NCI-H82 (cell line): ENCODE measurements at regions not wholly inside any gene's neighbourhood (a gene's known extent, or its start where the extent isn't known, plus 50 kb on each side); places are given as distances from the start of the nearest gene placed in this dataset.
"Not testable (repeated sequence)": the region's sequence is repeated elsewhere in the genome, so short reads cannot be mapped to it uniquely, and the experiment has no call there.

Source experiments
- DNase-seq: peaks from one replicate; lab custom pipeline; 2025; lab: John Stamatoyannopoulos, UW

DNA sequence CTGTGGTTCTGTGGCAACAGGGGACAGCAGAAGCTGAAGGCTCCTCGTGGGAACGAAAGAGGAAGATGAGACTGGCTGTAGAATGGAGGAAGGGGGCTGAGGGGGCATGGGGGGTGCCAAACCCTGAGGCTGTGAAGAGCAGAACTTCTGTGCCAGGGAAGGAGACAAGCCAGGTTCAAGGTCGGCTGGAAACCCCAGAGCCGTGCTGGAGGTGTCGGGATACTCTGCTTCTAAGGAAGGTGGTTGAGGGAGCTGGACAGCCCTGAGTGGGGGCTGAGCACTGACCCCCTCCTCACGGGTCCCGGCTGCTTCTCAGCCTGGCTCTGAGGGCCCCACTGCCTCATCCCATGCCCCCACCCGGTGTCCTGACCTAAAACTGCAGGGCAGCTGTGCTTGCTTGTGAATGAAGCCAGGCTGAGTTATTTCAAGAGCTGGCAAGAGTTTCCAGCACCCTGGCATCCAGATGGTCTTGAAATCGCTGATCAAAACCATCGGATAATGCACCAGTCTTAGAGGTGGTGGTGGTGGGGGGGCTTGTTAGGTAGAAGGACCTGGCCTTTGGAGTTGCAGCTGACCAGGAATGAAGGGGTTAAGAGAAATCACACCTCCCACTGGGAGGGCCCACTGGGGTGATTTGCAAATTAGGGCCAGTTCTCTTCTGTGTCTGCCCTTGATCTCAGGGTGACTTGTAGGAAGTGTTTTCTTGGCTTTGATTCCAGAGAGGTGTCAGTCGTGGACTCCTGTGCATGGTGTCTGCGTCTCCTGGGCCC, 218.9 kb upstream of the C1orf174 start:
- no peak for DNase-seq

DNA sequence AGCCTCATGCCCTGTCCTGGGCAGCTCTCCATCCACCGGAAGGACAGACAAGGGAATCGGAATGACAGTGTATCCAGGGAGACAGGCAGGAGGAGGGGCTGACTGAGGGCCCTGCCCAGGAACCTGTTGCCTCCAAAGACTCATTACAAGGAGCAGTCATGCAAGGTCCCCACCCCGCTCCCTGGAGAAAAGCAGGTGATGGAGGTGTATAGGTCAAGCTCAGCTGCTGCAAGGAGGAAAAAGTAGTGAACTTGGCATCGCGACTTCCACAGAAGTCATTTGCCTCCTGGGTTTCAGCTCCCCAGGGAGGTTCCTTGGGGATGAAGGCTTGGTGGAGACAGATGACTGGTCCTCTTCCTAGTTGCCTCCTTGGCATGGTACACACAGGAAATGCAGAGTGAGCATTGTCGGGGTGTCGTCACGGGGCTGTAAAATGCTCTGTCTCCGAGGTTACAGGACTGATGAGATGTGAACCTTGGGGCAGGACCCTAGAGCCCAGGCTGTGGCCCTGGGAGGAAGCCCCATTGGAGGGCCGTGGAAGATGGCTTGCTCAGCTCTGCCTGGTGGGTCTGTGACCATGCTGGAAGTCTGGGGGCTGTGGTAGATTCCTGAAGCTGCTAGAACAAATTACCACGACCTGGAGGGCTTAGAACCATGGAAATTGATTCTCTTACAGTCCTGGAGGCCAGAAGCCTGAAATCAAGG, 219.6 kb upstream of the C1orf174 start:
- no peak for DNase-seq

DNA sequence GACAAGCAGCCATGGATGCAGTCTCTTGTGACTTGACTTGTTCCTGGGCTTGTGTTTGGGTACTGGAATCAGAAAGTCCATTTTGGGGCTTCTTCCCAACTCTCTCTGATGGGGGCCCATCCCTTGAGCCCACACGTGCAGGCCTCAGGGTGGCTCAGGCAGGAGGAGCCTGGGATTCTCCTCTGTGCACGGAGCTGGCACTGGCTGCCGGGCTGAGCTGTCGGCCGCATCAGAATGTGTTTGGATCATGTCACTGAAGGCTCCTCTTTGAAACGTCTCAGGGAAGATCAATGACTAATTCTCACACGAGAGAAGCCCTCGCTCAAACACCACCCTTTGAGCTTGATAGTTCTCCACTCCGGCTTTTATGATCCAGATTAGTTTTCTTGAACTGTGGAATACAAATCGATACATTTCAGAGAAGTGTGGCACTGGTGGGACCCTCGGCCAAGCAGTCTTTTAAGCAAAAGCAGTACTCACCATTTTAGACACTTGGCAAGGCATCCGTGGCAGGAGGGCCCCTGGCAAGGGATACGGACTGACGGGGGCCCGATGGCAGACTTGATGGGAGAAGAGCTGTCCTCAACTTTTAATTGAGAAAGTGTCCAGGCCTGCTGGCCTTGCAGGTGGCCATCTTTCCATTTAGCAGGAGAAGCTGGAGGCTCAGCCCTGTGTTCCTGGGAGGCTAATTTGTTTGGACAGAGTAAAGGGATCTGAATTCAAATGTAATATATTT, 220.7 kb upstream of the C1orf174 start:
- DNase-seq, result no peak

DNA sequence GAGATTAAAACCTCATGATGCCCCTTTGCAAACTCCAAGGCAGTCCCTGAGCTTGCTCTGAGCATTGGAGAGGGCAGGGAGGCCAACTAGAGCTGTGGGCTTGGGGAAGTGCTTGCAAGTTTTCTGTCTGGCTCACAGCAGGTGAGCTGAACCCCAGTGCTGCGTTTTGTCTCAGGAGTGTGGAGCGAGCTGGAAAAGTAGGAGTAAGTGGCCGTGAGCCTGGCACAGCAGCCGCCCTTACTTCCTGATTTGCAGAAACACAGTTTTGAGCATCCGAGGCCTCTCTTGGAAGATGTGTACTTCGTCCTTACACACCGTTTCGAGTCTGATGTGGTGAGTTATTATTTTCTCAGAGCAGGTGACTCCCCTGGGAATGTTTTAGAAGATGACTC, 221.2 kb upstream of the C1orf174 start:
- DNase-seq, result no peak

DNA sequence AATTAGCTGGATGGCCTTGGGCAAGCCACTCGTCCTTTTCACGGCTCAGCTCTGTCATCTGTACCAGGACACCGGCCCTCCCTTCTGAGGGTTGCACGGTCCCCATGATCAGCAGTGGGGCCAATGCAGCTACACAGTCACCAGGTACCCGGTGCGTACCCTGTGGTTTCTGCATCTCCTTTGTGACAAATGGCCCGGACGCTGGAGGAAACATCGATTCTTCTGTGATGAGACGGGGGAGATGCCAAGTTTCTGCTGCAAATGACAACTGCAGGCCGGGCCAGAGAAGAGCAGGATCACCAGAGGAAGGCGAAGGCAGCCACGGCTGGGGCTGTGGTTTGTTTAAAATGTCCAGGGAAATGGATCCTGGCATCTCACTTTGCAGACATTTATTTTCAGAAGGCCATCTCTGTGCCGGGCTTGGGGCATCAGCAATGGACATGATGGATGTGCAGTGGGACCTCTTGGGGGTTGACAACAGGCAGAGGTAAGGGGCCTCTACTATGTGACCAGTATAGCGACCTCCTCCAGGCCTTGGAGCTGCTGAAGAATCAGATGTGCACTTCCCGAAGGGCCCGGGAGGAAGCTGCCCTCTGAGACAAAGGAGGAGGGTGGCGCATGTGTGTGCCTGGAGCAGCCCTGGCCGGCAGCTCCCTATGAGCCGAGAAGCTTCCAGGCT, 221.9 kb upstream of the C1orf174 start:
- DNase-seq, result no peak

DNA sequence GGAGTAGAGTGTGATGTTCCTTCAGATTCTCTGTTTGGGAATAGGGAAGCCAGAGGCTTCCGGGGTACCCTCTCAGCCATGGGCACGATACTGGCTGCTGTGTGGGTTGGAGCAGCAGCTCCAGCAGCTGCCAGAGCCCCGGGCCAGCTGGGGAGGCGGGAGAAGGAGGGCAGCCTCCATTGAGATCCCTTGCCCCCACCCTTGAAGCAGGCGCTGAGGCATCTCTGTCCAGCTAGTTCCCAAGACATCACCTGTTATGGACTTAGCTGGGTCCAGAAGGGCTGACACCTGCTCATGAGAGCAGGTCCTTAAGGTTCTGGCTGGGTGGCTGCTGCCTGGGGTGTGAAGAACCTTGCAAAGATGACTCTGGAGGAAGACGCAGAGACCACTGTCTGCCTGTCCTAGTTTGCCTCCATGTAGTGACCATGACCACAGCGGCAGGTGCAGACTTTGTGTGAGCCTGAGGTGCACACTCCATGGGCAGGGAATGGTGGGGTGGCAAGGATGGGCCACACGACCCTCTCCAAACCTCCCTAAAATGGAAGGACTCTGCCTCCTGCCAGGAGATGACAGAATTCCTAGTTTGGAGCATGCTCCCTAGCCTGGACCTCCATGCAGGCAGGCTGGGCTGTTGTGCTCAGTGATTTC, 222.6 kb upstream of the C1orf174 start:
- DNase-seq, result no peak

DNA sequence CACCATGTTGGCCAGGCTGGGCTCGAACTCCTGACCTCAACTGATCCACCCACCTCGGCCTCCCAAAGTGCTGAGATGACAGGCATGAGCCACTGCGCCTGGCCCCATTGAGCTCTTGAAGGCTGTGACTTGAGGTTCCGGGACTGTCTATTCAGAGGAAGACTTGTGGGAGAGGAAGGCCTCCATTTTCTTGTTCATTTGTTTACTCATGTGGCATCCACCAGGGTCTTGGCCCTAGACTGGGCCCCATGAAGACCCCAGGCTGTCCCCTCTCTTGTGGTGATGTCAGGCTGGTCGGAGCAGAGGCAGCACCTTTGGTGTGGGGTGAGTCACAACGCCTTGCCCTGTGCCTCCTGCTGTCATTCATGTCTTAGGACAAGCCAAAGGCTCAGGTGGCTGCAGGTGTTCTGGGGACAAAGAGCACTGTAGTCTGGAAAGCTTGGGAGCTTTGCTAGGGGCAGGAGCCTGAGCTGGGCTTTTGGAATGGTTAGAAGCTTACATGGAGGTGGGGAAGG, 224.6 kb upstream of the C1orf174 start:
- DNase-seq, result no peak

DNA sequence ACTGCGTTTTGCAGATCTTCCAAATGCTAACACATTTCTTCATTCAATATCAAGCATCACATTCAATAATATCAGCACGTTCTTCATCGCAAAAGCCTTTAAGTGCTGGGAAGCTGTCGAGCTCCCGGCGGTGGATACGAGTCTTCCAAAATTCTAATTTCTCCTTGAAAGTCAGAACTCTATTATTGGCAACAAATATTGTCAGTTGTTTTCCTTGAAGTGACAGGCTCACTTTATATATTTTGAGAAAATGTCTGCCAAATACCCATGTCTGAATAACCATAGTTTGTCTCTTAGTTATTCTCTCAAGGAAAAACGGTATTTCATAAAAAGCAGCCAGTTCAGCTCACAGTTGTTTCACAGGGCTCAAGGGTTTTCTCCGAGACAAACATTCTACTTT, 226.2 kb upstream of the C1orf174 start:
- DNase-seq, result no peak

DNA sequence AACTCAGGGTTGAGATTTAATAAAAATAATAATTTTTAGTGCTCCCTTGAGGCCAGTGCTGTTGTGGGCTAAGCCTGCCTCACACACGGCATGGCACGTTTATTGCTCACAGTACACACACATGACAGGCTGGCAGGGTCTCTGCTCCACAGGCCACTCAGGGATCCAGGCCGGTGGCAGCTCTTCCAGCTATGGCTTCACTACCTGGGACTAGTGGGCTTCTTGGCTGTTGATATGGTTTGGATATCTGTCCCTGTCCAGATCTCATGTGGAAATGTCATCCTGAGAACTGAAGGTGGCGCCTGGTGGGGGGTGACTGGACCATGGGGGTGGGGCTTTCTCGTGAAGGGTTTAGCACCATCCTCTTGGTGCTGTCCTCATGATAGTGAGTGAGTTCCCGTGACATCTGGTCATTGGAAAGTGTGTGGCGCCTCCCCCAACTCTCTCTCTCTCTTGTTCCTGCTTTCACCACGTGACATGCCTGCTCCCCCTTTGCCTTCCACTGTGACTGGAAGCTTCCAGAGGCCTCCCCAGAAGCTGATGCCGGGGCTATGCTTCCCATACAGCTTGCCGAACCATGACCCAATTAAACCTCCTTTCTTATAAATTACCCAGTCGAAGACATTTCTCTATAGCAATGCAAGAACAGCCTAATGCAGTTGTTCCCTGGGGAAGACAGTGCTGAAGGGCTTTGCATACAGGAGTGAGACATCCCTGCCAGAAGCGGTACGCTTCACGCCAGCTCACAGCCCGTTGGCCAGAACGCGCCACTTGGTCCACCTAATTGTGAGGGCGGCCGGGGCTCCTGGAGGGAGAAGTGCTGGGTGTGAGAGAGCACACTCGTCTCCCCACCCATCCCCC, 226.9 kb upstream of the C1orf174 start:
- DNase-seq, result no peak

DNA sequence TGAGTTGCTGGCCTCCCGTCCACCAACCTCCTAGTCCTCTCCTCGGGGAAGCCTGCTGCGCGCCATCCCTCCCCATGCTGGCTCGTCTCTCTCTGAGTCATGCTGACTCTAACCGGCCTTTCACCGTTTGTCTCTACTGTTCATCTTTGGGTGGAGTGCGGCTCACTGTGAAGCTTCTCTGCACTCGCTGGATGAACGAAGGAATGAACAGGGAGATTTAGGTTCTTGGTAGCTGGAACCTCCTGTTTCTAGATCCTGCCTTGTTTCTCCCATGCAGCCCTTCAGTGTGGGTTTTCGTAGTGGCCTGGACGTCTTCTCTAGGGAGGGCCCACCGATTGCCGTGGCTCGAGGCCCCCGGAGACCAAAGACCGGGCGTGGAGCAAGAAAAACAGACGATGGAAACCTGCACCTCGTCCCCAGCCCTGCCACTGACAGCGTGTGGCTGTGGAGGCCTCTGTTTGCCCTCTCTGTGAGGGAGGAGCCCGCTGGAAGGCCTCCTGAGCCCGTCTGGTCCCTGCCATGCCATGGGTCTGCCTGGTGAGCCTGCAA, 227.6 kb upstream of the C1orf174 start:
- no peak for DNase-seq

DNA sequence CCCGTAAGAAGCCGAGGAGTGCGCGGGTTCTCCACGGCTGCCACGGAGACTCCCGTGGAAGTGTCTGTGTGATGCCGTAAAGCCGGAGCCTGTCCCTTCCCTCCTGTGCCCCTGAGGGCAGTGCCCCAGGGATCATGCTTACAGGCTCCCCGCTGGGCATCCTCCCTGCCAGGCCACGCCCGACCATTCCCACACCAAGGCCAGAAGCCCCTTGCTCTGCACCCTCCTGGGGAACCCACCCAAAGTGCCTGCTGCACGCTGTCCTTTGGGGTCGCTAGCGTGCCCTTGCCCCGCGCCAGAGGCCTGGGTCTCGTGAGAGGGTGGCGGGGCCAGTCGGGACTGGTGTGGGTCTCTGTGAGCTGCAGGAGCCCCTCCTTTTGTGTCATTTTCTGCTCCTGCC, 228.5 kb upstream of the C1orf174 start:
- DNase-seq, result no peak

DNA sequence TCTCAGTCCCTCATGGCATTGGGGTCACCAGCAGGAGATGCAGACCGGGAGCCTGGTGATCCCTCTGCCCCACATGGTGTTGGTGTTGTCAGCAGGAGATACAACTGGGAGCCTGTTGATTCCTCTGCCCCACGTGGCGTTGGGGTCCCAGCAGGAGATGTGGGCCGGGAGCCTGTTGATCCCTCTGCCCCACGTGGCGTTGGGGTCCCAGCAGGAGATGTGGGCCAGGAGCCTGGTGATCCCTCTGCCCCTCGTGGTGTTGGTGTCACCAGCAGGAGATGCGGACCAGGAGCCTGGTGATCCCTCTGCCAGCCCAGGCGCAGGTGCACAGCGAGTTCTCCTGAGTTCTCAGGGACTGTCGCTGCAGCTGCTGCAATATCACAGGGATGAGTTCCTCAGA, 229.6 kb upstream of the C1orf174 start:
- DNase-seq, result no peak

DNA sequence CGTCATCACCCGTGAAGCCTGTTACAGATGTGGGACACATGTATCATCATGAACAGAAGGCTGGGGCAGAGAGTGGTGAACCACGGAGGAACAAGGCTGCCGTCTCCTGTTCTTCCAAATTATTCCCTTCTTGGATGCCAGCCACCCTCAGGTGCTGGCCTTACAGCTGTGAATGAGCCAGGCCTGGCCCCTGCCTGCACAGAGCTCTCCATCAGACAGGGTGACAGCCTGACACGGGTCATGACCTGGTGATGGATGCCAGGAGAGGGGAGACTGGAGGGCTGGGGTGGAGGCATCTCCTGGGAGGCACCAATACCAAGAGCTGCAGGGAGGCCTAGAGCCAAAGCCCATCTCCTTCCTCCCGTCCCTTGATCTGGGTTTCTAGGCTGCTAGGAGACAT, 230.0 kb upstream of the C1orf174 start:
- no peak for DNase-seq

DNA sequence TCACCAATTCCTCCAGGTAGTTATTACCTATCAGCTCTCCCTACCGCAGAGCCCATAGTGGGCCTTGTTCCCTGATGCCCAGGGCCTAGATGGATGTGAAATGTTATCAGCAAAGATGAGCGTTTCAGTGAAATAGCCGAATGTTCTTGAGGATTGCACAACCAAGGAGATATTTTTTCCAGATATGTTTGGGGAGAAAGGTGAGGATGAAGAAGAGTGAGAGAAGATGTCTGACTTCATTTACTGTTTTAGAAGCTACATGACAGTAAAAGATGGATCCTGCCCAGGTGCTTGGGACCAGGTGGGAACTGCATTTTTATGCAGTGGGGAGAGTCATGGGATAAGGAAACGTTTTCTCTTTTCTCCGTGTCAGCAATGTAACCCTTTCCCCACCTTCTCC, 231.7 kb upstream of the C1orf174 start:
- no peak for DNase-seq

DNA sequence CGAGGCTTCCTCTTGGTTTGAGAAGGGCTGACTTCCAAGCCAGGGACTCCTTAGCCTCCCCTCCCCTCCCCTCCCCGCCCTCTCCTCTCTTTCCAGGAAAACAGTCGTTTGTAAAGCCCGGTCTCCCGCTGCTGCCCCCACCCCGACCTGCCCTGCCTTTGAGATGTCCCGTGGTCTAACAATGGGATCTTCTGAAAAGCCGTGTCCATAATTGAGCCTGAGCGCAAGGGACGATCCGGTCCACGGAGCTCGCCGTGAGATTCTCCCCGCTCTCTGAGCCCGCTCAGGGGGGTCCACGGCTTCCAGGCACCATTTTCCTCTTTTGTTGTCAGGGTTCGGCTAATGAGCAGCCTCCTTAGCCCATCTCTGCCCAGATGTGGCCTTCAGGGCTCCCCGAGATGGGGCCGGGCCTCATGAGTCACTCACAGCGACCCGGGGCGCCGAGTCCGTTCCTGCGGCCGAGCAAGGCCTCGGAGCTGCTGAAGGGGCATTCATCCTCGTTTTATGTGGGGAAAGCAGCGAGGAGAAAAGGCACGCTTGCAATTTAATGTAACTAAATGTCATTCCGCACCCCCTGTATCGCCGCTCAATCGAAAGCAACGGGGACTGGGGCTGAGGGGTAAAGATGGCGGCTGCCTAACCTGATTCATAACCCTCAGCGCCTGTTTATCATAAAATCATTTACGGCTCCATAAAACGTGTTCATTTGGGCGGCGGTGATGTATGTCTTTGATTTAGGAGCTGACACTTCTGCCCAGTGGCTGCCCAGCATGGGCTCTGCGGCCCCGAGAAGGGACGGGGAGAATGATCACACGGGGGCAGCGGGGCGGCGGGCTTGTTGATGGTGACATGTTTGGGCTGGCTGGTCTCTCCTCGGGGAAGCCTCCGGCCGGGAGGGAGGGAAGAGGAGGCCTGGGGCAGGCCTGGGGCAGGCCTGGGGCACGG, 232.6 kb upstream of the C1orf174 start:
- no peak for DNase-seq

DNA sequence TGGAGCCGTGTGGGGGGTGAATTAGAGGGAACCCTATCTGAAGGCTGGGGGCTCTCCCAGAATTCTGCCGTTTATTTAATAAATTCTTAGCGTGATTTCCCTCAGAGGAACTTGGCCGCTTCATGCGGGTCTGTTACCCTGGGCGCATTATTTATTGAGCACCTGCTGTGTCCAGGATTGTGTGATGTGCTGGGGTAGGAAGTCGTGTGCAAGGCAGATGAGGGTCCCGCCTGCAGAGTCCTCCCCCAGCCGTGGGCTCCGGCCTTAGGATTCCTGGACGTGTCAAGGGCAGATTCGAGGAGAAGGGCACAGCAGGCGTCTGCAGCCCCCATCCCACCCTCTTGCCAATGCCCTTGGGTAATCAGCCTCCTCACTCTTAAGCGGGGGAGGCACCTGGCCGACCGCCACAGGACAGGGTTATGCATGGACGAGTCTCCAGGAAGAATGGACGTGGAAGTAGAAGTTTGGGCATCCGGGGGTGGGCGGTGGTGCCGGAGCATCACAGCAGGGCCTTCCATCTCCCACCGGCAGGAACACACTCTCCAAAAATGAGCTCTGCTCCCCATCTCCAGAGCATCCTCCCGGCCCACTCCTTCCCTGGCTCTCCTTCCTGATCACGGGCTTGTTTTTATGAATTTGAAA, 233.3 kb upstream of the C1orf174 start:
- no peak for DNase-seq

DNA sequence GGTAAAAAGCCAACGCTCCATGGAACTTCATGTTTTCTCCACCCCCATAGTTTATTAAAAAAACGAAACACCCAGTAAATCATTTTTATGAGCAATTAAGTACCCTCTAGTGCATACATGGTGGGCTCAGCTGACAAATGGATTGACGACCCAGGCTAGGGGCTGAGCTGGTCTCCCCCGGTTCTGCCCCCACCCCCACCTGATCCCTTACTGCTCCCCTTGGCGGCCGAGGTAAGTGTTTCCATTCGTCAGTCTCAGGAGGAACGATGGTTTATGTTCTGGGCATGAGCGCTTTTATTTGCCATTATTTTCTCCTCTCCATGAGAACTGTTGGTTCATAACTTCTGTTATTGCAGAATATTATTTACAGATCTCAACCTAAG, 233.9 kb upstream of the C1orf174 start:
- DNase-seq, result no peak

DNA sequence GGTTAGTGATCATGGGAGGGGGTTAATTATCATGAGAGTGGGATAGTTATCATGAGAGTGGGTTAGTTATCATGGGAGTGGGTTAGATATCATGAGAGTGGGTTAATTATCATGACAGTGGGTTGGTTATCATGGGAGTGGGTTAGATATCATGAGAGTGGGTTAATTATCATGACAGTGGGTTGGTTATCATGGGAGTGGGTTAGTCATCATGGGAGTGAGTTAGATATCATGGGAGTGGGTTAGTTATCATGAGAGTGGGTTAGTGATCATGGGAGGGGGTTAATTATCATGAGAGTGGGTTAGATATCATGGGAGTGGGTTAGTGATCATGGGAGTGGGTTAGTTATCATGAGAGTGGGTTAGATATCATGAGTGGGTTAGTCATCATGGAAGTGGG, 235.8 kb upstream of the C1orf174 start:
- not testable (repeated sequence) for DNase-seq
